Amniotic stem cell (primary cell): ENCODE measurements at regions not wholly inside any gene's neighbourhood (a gene's known extent, or its start where the extent isn't known, plus 50 kb on each side); places are given as distances from the start of the nearest gene placed in this dataset.

ENCODE experiments used
- DNase-seq: peaks from one replicate; lab custom pipeline; 2025; lab: John Stamatoyannopoulos, UW

DNA sequence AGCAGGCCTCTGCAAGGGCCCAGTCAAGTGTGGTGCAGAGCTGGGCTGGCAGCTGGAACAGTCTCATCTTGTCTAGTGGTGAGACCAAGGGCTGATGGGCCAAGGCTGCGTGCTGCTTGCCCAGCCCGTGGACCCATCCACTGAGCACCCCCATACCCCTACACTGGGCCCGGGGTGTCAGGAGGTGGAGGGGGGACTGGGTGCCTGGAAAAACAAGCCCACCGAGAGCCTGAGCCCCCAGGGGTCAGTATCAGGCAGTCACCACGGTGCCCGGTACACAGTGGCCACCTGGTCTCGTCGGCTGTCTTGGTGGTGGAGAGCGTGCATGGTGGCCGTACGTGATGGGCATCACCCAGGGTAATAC, 238.3 kb downstream of the SEC14L1 start:
- DNase-seq, result no peak

DNA sequence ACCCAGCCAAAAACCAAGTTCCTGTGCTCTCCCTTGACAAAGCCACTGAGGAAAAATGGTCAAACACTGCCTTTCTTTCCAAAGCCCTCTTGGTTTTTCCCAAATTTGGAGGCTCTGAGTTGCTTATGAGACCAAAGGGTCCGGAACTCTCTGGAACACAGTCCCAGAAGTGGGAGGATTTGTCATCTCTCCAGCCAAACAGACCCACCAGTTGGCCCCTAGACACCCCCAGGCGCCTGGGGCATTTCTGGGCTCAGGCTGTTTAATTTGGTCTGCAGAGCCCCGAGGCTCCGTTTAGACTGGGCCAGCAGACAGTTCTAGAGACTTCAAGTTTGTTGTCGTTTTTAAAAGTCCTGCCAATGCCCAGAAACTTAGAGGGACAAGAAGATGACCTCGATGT, 239.1 kb downstream of the SEC14L1 start:
- no peak for DNase-seq

DNA sequence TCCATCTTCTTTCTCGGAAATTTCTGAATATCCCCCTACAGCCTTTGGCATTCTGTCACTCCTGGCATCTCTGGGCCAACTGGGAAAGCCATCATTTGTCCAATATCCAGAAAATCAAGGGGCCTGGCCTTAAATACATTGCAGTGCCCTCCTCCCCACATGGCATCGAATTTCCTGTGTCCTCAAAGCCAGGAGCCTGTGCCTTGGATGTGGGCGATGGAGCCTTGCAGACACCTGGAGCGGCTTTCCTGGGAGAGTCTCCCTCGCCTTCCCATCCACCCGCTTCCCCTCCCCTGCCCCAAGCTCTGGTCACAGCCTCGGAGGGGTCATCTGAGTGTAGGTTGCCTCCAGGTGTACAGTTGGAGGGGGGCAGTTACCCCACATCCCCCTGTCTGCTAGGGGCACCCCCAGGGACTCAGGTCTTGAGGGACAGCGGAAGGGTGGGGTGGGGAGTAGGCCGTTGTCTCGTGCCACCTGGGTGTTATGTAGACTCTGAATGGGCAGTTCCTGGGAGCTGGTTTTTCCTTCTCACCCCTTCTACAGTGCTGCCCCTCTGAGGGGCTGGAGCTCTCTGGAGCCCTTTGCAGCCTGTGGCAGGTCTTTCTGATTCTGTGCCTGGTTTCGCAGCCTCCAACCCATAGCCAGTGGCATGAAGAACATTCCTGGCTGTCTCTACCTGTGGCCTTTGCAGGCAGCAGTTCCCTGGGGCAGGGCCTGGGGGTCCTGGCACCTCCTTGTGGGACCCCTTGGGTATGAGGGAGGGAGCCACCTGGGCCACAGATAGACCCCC, 239.8 kb downstream of the SEC14L1 start:
- no peak for DNase-seq

DNA sequence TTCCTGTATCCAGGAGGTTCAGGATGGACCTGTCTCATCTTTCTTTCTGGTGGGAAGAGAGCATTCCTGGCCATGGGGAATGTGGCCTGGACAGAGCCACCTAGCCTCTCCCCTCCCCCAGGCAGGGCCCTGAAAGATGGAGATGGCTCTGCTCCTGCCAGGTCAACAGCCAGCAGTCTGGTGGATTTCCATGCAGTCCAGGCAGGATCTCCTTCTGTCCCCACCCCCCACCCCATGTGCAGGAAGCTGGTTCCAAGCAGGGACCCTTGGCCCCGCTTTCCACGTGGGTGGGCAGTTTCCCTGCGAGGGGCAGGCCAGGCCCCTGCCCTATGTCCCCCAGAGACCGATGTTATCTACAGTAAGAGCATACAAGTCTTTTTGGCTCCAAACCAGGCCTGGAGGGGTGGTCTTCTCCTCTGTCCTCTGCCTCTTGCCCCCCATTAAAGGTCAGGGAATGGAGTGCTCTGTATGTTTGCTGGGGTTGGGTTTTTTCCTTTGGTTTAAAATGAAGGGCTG, 240.5 kb downstream of the SEC14L1 start:
- no peak for DNase-seq

DNA sequence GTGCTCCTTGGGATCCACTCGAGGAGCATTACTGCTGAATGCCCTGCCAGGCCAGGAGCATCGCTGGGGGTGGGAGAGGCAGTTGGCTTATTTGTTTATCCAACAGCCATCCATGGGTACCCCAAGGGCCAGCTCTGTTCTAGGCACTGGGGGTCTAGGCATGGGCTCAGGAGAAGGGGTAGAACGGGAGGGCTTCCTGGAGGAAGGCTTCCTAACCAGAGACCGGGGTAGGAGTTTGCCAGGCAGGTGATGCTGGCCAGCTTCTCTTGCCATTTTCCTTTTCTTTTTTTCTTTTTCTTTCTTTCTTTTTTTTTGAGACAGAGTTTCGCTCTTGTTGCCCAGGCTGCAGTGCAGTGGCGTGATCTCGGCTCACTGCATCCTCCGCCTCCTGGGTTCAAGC, 241.0 kb downstream of the SEC14L1 start:
- DNase-seq, result no peak

DNA sequence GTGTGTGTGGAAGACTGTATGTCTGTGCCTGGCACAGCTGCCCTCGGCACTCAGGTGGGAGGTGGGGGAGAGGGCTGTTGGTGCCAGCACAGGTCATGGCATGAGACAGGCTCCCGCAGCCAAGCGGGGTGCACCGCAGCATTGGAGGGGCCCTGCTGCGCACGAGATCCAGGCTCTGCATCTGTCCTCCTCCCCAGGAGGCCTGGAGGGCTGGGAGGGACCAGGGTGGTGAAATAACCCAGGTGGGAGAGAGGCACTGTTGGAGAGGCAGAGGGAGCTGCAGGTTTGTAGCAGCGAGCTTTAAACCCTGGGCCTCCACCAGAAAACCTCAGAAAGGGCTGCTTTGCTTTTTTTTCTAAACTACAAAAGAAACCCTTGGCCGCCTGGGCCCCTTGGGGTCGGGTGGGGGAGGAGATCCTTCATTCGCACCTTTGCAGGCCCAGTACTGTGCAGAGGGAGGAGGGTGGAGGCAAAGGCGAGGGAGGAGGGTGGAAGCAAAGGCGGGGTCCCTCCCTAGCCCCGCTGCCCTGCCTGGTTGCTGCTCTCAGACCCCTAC, 241.7 kb downstream of the SEC14L1 start:
- DNase-seq, result no peak

DNA sequence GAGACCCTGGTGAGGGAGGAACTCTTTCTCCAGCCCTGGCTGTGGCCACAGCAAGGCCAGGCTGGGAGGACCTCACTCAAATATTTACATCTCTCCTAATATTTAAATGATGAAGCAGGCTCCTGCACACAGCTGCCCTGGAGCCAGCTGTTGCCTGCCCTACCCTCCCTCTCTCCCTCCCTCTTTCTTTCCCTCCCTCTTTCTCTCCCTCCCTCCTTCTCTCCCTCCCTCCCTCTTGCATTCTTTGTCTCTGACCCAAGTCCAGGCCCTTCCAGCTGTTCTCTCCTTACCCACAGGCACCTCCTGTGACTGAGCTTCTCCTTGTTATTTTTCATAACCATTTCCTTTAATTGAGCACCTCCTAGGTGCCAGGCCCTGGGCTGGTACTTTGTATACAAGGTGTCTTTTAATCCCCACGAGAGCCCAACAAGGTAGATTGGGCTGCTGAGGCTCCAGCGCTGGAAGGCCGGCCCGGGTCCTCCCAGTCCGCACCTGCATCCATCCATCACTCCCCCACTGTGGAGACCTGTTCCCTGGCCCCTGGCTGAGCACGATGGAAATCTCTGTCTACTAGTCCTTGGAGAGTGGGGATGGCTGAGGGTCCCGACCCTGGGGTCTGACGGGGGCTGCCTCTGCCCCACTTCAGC, 242.3 kb downstream of the SEC14L1 start:
- DNase-seq, result no peak

DNA sequence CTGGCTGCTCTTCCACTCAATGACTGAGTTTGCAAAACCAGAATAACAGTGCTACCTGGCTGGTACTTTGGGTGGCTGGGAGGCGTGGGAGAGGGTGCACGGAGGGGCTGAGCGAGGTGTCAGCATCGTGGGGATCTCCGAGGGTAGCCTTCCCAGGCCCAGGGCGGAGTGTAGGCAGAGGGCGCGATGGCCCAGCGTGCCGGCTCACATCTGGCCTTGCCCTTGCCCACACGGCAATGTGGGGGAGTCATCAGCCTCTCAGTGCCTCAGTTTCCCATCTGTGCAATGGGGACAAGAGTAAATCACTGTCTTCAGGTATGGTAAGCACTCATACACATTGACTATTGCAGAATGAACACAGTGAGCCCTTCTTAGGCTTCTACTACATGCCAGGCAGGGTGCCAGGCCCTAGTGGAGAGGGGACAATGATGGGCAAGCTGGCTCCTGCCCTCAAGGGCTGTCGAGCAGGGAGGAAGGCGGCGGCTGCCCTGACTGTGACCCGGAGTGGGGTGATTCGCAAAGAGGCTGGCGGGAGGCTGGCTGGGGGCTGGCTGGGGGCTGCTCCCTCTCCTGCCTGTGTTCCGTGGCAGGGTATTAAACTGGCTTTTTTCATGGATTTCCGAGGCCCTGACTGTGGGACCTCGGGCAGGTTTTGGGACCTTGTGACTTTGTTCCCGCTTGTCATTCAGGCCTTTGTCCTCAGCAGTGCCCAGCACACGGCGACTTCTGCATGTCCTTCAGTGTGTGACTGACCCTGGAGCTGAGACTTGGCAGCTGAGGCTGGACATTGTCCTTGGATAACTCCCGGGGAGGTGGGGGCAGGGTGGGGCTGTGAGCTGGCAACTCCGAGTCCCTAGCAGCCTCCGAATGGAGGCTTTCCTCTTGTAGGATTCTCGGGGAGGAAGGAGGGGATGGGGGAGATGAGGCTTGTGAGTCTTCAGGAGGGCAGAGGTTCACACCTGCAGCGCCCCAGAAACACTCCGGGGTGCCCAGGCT, 243.1 kb downstream of the SEC14L1 start:
- no peak for DNase-seq

DNA sequence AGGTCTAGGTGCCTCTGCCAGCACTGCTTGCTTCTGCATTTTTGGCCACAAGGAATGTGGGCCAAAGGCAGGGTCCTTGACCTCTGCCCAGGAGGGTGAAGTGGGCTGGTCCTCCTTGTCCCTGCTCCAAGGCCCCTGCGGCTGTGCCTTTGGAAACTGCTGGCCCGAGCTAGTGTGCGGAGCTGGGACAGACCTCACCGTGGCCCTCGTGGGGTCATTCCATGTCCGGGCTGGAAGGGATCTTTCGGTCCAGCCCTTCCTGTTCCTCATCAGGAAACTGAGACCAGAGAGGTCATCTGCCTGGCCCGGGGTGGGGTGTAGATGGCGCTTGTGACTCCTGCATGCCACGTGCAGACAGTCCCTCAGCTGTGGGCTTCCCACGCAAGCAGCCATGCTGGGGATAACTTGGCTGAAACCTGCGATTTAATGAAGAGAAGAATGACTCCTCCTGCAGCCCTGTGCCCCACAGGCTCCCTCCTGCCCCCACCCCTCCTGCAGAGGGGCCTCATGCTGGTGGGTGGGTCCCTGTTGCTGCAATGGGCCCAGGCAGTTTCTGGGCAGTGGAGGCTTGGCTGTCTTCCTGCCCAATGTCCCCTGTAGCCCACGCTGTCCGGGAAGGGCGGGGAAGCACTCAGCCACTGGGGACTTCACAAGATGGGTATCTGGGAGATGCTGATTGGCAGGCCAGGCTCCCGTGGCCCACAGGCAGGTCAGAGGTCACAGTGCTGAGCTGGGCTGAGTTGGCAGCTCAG, 245.2 kb downstream of the SEC14L1 start:
- no peak for DNase-seq

DNA sequence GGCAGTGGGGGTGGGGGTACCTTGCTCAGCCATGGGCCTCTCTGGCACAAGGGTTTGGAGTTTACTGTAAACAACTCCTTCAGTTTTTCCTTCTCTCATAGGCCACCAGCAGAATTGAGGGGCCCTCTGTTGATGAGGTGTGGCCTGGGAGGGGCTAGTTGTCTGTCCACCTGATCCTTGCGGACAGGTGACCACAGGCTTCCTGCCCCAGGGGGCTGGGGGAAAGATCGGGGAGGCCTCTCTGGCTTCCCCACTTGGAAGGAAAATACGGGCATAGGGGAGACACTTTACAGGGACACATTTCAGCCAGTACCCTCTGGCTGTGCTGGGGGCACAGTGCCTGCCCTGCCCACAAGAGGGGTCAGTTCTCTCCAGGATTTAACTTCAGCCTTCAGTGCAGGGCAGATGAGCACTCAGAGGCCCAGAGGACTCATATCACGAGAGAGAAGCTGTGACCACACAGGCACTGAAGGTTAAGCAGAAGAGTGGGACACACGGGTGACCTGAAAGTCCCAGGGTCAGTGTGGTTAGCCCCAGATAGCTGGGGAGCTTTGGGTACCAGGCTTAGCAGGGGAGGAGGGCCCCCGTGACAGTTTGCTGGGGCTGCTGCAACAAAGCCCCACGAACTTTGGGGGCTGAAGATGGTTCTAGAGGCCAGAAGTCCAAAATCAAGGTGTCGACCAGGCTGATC, 245.9 kb downstream of the SEC14L1 start:
- DNase-seq, result no peak

DNA sequence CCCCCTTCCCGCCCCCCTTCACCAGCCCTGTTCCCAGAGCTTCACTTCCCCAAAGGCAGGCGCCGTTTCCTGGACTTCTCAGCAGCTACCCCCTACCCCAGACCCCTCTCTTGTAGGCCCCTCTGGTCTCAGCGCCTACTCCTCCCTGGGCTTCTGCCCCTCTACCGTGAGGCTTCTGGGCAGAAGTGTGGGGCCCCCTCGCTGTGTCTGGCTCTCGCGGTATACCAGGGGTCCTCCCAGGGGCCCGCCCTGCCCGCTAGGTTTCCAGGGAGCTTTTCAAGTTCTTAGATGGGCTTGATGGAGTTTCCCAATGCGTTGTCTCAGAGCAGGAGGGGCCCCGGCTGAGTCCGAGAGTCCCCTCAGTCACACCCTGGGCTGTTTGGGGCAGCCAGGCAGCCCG, 247.1 kb downstream of the SEC14L1 start:
- no peak for DNase-seq

DNA sequence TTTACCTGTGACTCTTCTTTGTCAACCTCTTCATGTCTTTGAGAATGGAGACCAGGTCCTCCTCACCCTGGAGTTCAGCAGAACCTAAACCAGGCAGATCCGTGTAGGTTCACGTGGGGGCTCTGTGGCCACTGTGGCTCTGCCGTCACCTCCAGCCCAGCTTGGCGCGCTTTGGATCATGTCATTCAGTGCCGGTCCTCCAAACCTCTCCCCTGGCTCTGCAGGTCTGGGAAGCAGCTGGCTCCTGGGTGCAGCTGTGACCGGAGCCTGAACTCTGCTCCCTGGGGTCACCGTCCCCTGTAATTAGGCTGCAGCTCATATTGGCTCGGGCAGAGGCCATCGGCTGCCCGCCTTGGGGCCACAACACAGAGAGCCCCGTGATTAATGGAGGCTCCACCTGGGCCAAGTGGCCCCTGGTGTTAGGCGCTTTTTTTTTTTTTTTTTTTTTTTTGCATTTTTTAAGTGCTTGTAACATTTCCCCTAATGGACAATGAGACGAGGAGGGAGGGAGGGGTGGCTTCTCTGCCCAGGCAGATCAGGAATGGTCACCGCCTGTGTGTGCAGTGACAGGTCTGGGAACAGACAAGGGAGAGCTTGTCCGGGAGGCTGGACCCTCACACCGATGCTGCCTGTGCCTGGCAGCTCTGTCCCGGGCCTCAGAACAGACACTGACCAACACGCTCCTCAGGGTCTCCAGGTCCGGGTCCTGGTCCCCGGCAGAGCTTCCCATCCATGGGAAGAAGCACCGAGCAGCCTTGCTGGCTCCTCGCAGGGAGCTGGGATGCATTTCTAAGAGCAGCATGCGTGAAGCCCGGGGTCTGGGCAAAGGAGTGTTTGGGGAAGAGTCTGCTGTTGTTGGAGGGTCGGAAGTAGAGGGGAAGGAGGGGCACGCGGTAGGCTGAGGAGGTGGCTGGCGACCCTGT, 247.9 kb downstream of the SEC14L1 start:
- no peak for DNase-seq

DNA sequence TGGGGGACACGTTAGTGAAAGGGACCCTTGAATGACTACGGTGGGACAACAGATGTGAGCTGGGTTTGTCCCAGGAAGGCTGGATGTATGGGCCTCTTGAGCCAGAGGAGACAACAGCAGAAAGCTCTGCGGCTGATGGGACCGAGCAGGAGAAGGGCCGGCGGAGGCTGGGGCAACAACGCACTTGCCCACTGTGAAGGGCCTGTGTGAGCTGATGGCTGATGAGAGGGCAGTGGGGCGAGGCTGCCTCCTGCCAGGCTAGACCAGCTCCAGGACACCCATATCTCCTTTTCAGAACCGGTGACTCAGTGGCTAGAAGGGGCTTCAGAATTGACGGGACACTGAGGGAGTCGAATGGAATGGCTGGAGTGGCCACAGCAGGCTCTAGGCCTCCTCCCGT, 250.1 kb downstream of the SEC14L1 start:
- DNase-seq, result no peak

DNA sequence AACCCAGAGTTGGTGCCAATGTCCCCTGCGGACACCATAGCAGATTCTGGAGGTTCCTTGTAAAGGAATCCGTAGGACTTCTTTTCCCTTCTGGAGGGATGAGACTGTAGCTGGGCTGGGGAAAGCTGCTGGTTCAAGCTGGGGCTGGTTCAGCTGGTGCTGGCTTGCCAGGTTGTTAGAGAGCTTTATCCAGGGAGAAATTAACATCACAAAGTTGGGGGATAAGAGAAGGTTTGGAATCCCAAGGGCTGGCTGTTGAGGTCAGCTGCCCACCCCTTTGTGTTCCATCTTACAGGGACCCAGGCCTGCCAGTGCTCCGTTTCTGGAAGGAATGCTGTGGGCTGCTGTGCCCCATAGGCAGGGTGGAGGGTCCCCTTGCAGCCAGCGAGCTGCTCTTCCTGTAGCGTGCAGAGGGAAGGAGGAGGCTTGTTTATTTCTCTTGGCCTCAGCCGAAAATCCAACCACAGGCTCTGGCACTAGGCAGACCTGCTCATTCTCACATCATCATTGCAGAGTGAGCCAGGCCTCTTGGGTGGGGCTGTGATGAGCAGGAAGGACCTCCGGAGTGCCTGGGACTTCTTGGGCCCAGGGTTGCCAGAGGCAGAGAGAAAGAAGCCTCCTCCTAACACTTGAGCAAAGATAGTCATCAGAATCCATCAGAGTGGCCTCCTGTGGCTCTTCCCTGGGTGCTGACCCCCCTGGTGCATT, 251.1 kb downstream of the SEC14L1 start:
- DNase-seq, result peak; percentile 94

DNA sequence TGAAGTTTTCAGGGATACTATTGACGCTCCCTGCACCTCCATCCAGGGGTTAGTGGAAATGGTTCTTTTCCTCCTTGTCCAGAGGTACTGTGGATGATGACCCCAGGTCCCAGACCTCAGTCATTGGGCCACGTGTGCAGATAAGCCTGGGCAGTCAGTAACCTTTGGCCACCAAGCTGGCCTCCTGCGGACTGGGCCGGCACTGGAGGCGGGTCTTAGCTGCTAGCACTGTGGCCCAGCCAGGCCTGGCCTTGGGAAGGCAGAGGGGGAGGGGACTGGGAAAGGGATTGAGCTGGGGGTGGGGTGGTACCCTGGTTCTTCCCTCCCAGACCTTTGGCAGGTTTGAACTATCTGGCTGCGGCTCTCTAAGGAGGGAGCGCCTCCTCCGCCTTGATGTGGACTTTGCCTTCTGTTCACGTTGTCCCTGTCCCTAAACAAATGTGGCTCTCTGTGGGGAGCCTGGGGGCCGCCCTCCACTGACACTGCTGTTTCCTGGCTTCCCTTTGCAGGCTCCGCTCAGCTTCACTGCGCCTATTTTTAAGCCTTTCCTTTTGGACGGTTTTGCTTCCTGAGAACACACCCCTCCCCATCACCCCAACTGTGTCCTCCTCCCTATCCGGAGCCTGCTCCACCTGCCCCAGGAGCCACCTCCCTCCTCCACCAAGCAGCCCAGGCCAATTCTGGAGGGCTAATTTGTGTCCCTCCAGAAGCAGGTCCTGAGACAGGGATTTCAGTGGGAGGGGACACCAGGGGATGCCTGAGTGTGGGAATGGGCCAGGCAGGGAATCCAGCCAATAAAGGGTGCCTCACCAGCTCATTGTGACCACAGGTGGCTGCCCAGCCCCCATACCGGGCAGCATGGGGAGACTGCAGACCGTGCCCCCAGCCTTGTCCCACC, 251.9 kb downstream of the SEC14L1 start:
- no peak for DNase-seq

DNA sequence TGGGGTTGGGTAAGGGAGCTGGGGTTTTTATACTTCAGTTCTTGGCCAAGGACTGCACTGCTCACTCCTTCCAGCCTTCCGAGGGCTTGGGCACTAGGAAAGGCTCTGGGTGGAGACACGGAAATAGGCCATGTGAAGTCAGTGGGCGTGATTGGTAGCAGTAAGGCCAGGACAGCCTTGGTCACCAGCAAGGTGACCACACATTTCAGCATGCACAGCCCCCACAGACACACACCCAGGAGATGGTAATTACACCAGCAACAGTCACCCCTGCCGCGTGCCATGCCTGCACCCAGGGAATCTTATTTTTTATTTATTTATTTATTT, 252.5 kb downstream of the SEC14L1 start:
- DNase-seq, result no peak

DNA sequence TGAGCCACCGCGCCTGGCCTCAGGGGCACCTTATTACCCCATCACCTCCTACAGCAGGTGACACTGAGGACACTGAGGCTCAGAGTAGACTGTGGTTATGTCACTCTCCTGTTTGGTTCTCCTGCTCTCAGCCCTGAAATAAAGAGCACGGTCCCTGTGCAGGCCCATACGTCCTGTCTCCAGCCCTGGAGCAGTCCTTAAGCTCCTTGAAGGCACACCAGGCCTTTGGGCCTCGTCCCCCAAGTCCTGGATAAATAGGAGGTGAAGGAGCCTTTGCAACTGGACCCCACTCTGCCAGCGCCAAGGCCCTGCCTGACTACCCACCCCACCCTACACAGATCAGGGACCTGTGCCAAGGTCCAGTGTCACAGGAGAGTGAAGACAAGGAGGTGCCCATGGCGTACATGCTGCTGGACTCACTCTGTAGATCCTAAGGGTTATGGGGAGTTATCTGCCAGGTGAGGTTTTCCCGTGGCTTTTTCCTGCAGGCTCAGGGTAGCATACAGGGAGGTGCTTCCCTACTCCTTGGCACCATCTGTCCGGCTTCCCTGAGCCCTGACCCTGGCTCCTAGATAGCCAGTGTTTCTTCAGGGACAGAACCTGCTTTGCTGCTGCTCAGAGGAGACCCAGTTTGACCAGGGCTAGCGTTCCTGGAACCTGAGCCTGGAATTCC, 253.2 kb downstream of the SEC14L1 start:
- no peak for DNase-seq
